Mammary epithelial cell (primary cell): ENCODE measurements at regions not wholly inside any gene's neighbourhood (a gene's known extent, or its start where the extent isn't known, plus 50 kb on each side); places are given as distances from the start of the nearest gene placed in this dataset.

ENCODE experiments used
- EZH2 ChIP-seq: IDR thresholded peaks from 2 replicates; pipeline ENCODE4 v1.6.1; 2012; ENCODE audit warnings: low read length, inconsistent platforms, borderline replicate concordance
- TF ChIP-seq, protein P1 (sequence below), 2 donors: IDR thresholded peaks in 1 of 2; conservative IDR thresholded peaks in 1 of 2; 2 replicates each; pipeline ENCODE4 v1.5.1; 2011 to 2012; ENCODE audit warnings: inconsistent platforms in 2 of 2, low read length in 2 of 2, mild to moderate bottlenecking in 2 of 2, control low read depth in 1 of 2, low read depth in 1 of 2; ENCODE audit not compliant: insufficient read depth in 1 of 2; ENCODE audit errors: extremely low read depth in 1 of 2

DNA sequence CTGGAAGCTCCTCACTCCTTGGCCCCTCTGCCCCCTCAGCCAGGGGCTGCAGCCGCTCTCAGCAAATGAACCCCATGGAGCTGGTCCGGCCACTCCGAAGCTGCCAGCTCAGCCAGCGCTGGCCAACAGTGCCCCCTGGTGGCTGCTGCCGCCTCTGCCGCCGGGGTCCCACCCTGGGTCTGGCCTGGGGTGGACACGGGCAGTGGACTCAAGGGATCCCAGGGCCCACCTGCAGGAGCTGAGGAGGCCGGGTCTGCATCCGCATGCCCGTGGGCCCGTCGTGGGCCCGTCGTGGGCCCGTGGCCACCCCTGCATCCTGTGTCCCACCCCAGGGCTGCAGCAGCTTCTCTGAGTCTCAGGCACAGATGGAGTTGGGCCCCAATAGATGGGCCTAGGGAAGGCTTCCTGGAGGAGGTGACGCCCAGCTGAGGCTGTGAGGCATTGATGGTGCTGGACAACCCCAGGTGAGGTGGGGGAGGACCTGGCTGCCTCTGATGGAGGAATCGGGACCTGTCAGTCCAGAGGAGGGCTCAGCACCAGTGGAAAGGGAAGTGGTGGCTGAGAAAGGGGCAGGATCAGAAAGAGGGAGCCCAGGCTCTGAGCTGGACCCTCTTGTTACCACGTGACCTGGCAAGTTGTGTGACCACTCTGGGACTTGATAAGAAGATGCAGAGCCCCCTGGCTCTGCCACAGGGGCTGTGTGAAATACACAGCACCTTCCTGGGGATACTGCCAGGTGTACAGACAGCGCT, 522.3 kb downstream of the BRD1 start:
- TF ChIP-seq, protein P1, sequence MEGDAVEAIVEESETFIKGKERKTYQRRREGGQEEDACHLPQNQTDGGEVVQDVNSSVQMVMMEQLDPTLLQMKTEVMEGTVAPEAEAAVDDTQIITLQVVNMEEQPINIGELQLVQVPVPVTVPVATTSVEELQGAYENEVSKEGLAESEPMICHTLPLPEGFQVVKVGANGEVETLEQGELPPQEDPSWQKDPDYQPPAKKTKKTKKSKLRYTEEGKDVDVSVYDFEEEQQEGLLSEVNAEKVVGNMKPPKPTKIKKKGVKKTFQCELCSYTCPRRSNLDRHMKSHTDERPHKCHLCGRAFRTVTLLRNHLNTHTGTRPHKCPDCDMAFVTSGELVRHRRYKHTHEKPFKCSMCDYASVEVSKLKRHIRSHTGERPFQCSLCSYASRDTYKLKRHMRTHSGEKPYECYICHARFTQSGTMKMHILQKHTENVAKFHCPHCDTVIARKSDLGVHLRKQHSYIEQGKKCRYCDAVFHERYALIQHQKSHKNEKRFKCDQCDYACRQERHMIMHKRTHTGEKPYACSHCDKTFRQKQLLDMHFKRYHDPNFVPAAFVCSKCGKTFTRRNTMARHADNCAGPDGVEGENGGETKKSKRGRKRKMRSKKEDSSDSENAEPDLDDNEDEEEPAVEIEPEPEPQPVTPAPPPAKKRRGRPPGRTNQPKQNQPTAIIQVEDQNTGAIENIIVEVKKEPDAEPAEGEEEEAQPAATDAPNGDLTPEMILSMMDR (conservative IDR thresholded peaks at IDR 0.05 in 1 of 2, IDR thresholded peaks at IDR 0.05 in 1 of 2; ENCODE audit: extremely low read depth in 1 of 2, insufficient read depth in 1 of 2, low read depth in 1 of 2, low read length in 2 of 2) = no peak
- no peak for TF ChIP-seq EZH2
